Lung microvascular endothelial cell (primary cell): ENCODE measurements at regions not wholly inside any gene's neighbourhood (a gene's known extent, or its start where the extent isn't known, plus 50 kb on each side); places are given as distances from the start of the nearest gene placed in this dataset.
A peak's percentile ranks its signal among the peaks of the same experiment; 100 is the strongest.

ENCODE experiments used
- DNase-seq, 2 donors: peaks; one replicate each; pipeline versions ENCODE4 v3.0.0 to v3.0.0-alpha.2; 2010; ENCODE audit warnings: low read depth in 2 of 2

DNA sequence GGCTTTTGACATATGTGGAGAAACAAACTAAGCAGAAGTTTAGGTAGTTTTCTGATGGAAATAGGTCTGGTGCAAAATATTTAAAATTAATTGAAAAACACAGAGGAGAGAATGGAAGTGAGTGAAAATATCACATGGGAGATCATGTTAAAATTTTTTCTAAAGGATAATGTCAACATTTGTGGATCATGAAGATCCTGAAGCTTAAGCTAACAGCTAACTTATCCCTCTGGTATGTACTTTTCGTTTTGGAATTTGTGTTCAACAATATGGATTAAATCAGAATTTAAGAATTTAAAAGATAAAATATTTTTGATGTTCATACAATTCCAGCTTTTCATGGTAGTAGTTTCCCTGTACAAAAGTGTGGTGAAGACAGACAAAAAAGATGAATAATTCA is 572.8 kb upstream of the FAM241A start:
- no peak for DNase-seq

GRCh38 chr4:111573386-111573785 is 571.9 kb upstream of the FAM241A start:
- DNase-seq, result no peak

DNA sequence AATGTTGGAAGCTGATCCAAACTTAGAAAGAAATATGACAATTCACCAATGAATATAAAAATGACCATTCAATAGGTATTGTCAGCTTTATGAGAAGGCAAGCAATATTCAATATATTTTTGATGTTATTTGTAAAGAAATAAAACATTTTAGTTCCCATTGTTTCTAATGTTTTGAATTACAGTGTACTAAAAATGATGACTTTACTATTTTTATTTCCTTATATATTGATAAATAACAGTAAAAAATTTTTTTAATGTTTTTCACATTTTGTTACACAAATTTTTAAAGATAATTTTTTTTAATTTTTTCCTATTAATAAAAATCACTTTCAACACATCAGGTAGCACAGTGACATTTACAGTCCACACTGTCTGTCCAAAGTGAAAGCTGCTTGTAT is 565.5 kb upstream of the FAM241A start:
- DNase-seq, result no peak

GRCh38 chr4:111595456-111595855 is 549.8 kb upstream of the FAM241A start:
- no peak for DNase-seq

- DNase-seq, result no peak
Measured at GRCh38 chr4:111596491-111596890, 548.8 kb upstream of the FAM241A start.

GRCh38 chr4:111601671-111602070 is 543.6 kb upstream of the FAM241A start:
- DNase-seq, result no peak

- no peak for DNase-seq
Measured at GRCh38 chr4:111602848-111603247, 542.4 kb upstream of the FAM241A start.

GRCh38 chr4:111605111-111605510 is 540.1 kb upstream of the FAM241A start:
- DNase-seq, result no peak

GRCh38 chr4:111610681-111611080 is 534.6 kb upstream of the FAM241A start:
- DNase-seq, result no peak

GRCh38 chr4:111618908-111619307 is 526.3 kb upstream of the FAM241A start:
- DNase-seq, result peak in 1 of 2 donors; percentile 12

GRCh38 chr4:111628437-111628836 is 516.8 kb upstream of the FAM241A start:
- DNase-seq, result no peak

GRCh38 chr4:111630705-111631104 is 514.5 kb upstream of the FAM241A start:
- peak; percentile 26 to 28 for DNase-seq

GRCh38 chr4:111631215-111631999 is 513.8 kb upstream of the FAM241A start:
- DNase-seq, result peak; percentile 12 to 30

- no peak for DNase-seq
Measured at GRCh38 chr4:111632641-111633151, 512.6 kb upstream of the FAM241A start.

DNA sequence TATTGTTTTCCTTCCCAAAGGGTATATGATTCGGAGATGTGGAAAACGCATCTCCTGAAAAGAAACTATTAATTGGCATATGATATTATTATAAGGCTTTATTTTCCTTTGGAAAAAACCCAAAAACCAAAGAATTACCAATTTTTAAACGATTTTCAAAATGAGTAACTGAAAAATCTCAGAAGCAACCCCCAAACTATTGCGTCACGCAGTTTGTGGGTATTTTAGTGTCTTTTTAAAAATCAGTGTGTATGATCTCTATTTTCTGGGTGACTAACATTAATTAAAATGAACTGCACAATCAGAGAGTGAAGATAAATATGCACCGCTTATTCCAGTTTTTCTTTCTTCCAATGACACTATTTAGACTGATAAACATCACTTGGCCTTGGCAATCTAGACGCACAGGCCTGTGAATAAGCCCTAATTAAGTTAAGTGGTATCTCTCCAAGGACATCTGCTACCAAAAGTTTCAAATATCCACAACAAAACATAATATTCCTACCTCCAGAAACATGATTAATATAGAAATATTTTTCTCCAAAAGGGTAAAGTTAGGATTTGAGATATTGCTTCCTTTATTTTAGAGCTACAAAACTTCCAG is 511.5 kb upstream of the FAM241A start:
- DNase-seq, result no peak

DNA sequence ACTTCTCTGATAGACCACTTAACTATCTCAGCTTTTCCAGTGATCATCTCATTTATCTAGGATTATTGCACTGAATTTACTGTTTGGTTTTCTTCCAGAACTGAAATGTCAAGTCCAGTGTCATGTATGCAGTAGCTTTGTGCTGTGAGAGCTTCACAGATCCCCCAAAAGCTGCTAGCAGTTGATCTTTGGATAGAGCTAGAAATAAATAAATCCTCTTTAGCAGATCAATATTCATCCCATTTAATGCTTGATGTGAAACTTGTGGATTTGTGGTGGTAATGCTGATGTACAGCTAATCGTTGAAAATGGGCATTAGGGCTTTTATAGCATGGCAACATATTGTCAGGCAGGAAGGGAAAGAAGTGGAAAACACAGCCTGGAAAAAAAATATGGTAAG is 509.6 kb upstream of the FAM241A start:
- DNase-seq, result no peak

DNA sequence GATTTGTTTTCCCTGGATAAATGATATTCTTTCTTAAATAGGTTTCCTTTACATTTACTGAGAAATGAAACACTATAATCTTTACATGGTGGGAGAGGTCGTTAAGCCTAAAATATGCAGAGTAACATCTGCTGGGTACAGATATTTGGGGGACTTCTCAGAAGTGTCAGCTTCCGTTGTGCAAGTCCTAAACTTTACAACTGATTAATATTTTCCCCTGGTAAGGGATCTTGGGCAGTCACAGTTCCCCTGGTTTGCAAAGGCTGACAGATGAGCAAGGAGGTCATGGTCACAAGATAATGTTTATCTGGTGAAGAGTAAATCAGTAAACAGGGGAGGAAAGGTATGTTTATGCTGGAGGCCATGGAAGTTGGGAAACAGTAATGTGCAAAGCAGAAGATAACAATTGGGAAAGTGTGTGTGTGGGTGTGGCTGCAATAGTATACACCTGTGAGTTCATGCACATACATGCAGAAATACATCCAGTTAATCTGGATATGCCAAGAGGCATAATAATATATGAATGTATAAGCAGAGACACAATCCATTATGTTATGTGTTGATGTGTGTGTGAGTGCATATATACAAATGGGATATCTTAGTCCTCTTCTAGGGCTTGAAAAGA is 508.2 kb upstream of the FAM241A start:
- no peak for DNase-seq

DNA sequence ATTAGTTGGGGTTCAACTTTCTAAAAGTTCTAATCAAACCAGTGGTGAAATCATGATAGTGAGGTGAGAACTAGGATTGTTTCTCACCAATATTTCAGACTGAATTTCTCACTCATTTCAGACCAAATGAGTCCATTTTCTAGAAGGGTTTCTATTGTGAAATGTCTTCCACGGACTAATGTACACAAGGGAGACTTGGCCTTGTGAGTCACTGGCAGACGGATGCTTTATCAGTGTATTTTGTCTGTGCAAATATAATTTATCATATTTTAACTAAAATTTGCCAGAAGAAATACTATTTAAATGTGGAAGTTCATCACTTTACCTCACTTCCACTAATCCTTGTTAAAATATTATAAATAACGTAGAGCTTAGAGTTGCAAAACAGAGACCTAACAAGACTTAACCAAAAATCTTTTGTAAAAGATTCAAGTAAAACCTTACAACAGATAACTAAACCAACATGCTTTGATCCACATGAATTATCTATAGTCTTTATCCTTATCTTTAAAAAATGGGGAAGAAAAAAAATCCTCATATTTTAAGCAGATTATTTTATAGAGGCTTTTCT is 506.0 kb upstream of the FAM241A start:
- DNase-seq, result no peak

DNA sequence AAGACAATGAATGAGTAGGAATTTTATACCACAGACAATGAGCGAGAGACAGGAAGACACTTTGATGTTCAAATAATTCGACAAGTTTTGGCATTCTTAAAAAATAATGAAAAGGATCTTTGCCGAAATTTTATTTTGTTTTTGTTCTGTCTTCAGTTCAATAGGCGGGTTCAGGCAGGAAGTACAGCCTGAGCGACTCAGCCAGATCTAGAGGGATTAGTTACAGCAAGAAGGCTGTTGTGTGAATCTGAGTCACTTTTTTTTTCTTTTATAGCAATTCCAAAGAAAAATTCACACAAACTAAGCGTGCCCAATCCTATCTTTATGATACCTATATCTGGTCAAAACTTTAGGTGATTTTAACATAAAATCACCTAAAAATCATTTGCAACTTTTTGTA is 505.4 kb upstream of the FAM241A start:
- DNase-seq, result peak in 1 of 2 donors; percentile 27

GRCh38 chr4:111641813-111642579 is 503.3 kb upstream of the FAM241A start:
- peak; percentile 74 to 92 for DNase-seq

DNA sequence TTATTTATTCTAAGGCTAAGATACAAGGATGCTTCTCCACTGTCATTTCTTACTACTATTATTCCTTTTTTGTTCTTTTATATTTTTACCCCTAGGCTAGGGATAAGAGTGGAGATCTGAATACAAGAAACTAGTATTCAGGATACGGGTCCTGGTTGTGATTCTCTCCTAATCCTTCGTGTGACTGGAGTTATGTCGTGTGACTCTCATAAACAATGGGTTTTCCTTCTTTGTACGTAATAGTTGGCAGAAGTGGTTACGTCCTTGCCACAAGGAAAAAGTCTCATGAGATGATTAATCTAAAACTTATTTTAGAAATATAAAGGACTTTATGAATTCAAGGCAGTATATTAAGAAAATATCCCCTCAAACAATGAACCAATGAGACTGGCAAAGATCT is 497.2 kb upstream of the FAM241A start:
- peak in 1 of 2 donors; percentile 17 for DNase-seq
